IMR-90 (cell line): ENCODE measurements at regions not wholly inside any gene's neighbourhood (a gene's known extent, or its start where the extent isn't known, plus 50 kb on each side); places are given as distances from the start of the nearest gene placed in this dataset.

Experiments used
- ATAC-seq: fragments of 200-7000 bp; cut with Tn5 transposase; 2 replicates; pipeline ENCODE4 v1.9.1; 2020; ENCODE audit warnings: low read depth, mild to moderate bottlenecking, moderate library complexity
- BruUV-seq: library from RNA; stranded (reverse); fragments of 400-500 nt; replicated peaks from 2 replicates; lab custom pipeline; 2021; lab: Mats Ljungman, UMichigan
- CTCF ChIA-PET: fragments of 300-600 bp; formaldehyde crosslinking; extraction: SDS; loops from one replicate; lab custom pipeline; 2021; ENCODE audit warnings: antibody characterized with exemption; lab: Yijun Ruan, JAX
- POLR2A ChIA-PET: fragments of 300-600 bp; sonication (Branson Sonifier 250); formaldehyde crosslinking; loops from one replicate; lab custom pipeline; 2022; ENCODE audit warnings: antibody characterized with exemption; ENCODE audit not compliant: unreplicated experiment; lab: Charles Lee
- DNase-seq: peaks from one replicate; pipeline ENCODE4 v3.0.0; 2013
- H2AFZ ChIP-seq: replicated peaks from 2 replicates; pipeline ENCODE3; 2013; ENCODE audit warnings: low read length, mild to moderate bottlenecking; ENCODE audit not compliant: poor library complexity
- H2AK5ac ChIP-seq: 2 replicates; pipeline ENCODE4 v1.6.1; 2013; ENCODE audit warnings: low read depth, low read length, inconsistent platforms
- H2AK9ac ChIP-seq: replicated peaks from 2 replicates; pipeline ENCODE3; 2013; ENCODE audit warnings: mild to moderate bottlenecking, low read depth, low read length, moderate library complexity; ENCODE audit not compliant: poor library complexity
- H2BK120ac ChIP-seq: 2 replicates; pipeline ENCODE4 v1.6.1; 2013; ENCODE audit warnings: low read depth, low read length, inconsistent platforms
- H2BK15ac ChIP-seq: 3 replicates; pipeline ENCODE4 v1.6.1; 2013; ENCODE audit warnings: low read depth, low read length, inconsistent platforms
- H2BK20ac ChIP-seq: 2 replicates; pipeline ENCODE4 v1.6.1; 2013; ENCODE audit warnings: low read depth, mild to moderate bottlenecking, inconsistent platforms, low read length, moderate library complexity
- H2BK5ac ChIP-seq: 2 replicates; pipeline ENCODE4 v1.6.1; 2013; ENCODE audit warnings: mild to moderate bottlenecking, low read depth, low read length, inconsistent platforms; ENCODE audit not compliant: poor library complexity, severe bottlenecking
- H3K14ac ChIP-seq: replicated peaks from 2 replicates; pipeline ENCODE4 v1.6.1; 2013; ENCODE audit warnings: low read depth, low read length, inconsistent platforms
- H3K18ac ChIP-seq: 2 replicates; pipeline ENCODE4 v1.6.1; 2013; ENCODE audit warnings: low read depth, low read length, control low read depth
- H3K23ac ChIP-seq: 2 replicates; pipeline ENCODE4 v1.6.1; 2013; ENCODE audit warnings: low read depth, low read length, inconsistent platforms
- H3K27ac ChIP-seq: 2 replicates; pipeline ENCODE4 v1.5.1; 2013; ENCODE audit warnings: mild to moderate bottlenecking, control low read depth, low read length; ENCODE audit not compliant: insufficient read depth
- H3K27me3 ChIP-seq: 2 replicates; pipeline ENCODE4 v1.6.1; 2013; ENCODE audit warnings: low read length; ENCODE audit not compliant: control insufficient read depth, insufficient read depth
- H3K36me3 ChIP-seq: 2 replicates; pipeline ENCODE4 v1.6.1; 2013; ENCODE audit warnings: low read length, mixed read lengths; ENCODE audit not compliant: control insufficient read depth, insufficient read depth
- H3K4ac ChIP-seq: 2 replicates; pipeline ENCODE4 v1.6.1; 2013; ENCODE audit warnings: low read depth, low read length, inconsistent platforms
- H3K4me1 ChIP-seq: 2 replicates; pipeline ENCODE4 v1.6.1; 2013; ENCODE audit warnings: low read length, mixed read lengths; ENCODE audit not compliant: control insufficient read depth, insufficient read depth
- H3K4me2 ChIP-seq: 2 replicates; pipeline ENCODE4 v1.6.1; 2013; ENCODE audit warnings: low read depth, mild to moderate bottlenecking, control low read depth, low read length, moderate library complexity
- H3K4me3 ChIP-seq: 2 replicates; pipeline ENCODE4 v1.5.1; 2013; ENCODE audit warnings: low read depth, mild to moderate bottlenecking, control low read depth, low read length, moderate library complexity; ENCODE audit not compliant: insufficient read depth
- H3K56ac ChIP-seq: 2 replicates; pipeline ENCODE4 v1.6.1; 2013; ENCODE audit warnings: low read length, inconsistent platforms; ENCODE audit not compliant: insufficient read depth; ENCODE audit errors: extremely low read depth
- H3K79me1 ChIP-seq, 2 experiments: 2 replicates each; pipeline ENCODE4 v1.6.1; 2013; ENCODE audit warnings: low read length in 2 of 2, inconsistent platforms in 1 of 2, low read depth in 1 of 2
- H3K9ac ChIP-seq: 2 replicates; pipeline ENCODE4 v1.6.1; 2013; ENCODE audit warnings: low read depth, low read length, control low read depth
- H3K9me1 ChIP-seq: 2 replicates; pipeline ENCODE4 v1.6.1; 2013; ENCODE audit warnings: low read length, inconsistent platforms; ENCODE audit not compliant: insufficient read depth
- H3K9me3 ChIP-seq: 2 replicates; pipeline ENCODE4 v1.6.1; 2013; ENCODE audit warnings: low read length; ENCODE audit not compliant: control insufficient read depth, insufficient read depth
- H4K20me1 ChIP-seq: 2 replicates; pipeline ENCODE4 v1.6.1; 2013; ENCODE audit warnings: low read length, inconsistent platforms; ENCODE audit not compliant: insufficient read depth
- H4K5ac ChIP-seq: 2 replicates; pipeline ENCODE4 v1.6.1; 2013; ENCODE audit warnings: mild to moderate bottlenecking, low read depth, low read length, control low read depth
- H4K8ac ChIP-seq, 2 experiments: 2 replicates each; pipeline ENCODE4 v1.6.1; 2013; ENCODE audit warnings: low read depth in 2 of 2, low read length in 2 of 2, control low read depth in 1 of 2, inconsistent platforms in 1 of 2
- H4K91ac ChIP-seq: 2 replicates; pipeline ENCODE4 v1.6.1; 2013; ENCODE audit warnings: low read depth, low read length, inconsistent platforms; ENCODE audit not compliant: insufficient read depth
- CHD1 ChIP-seq: IDR thresholded peaks from 2 replicates; pipeline ENCODE4 v1.6.1; 2012; ENCODE audit warnings: low read depth, low read length, improper control_type of control experiment
- MAFK ChIP-seq: IDR thresholded peaks from 2 replicates; pipeline ENCODE4 v1.6.1; 2012; ENCODE audit warnings: low read depth, low read length, improper control_type of control experiment
- RCOR1 ChIP-seq: IDR thresholded peaks from 2 replicates; pipeline ENCODE4 v1.6.1; 2012; ENCODE audit warnings: mild to moderate bottlenecking, low read length, improper control_type of control experiment; ENCODE audit not compliant: insufficient replicate concordance
- WGBS, 2 experiments: methylation state at CpG; one replicate each; pipeline versions ENCODE4 v1.1.5 to v1.1.7; 2013; ENCODE audit warnings: missing lambda C conversion rate in 2 of 2; ENCODE audit not compliant: insufficient read length in 1 of 2; ENCODE audit errors: extremely low coverage in 2 of 2; 5-methylcytosine and 5-hydroxymethylcytosine counted together
- dilution Hi-C: fragments of 300-500 bp; cut with HindIII; formaldehyde crosslinking; loops from one replicate; pipeline ENCODE4 v1.14.3; 2018; ENCODE audit warnings: low sequenced_read_pairs; ENCODE audit not compliant: unreplicated experiment
- in situ Hi-C: fragments of 300-500 bp; cut with MboI; formaldehyde crosslinking; loops from 3 replicates; pipeline ENCODE4 v1.14.3; 2019; ENCODE audit warnings: low sequenced_read_pairs, inconsistent platforms, mixed read lengths
- intact Hi-C: fragments of 100-400 bp; cut with micrococcal nuclease; formaldehyde crosslinking; loops from 2 replicates; pipeline ENCODE4 v1.10.0; 2022

- Histone ChIP-seq H3K27ac (no peak overlapping the region), H2BK15ac (no peak overlapping the region), H3K4ac (no peak overlapping the region), H3K27me3 (no peaks in the 10 kb centered on the region), H3K4me1 (no peaks in the 10 kb centered on the region), H3K4me3 (no peak overlapping the region), H3K14ac (no peak overlapping the region), H3K9me1 (no peaks in the 10 kb centered on the region), H3K4me2 (no peak overlapping the region), H2AK5ac (no peak overlapping the region), H4K91ac (no peak overlapping the region), H4K20me1 (no peaks in the 10 kb centered on the region), H3K9ac (no peak overlapping the region), H2AFZ (no peak overlapping the region), H4K5ac (no peak overlapping the region), H3K9me3 (peaks cover 27% of the 10 kb centered on the region), H2AK9ac (no peak overlapping the region), H2BK5ac (no peak overlapping the region), H3K23ac (no peak overlapping the region), H3K56ac (no peak overlapping the region), H2BK20ac (no peak overlapping the region), H4K8ac (no peak overlapping the region), H3K36me3 (no peaks in the 10 kb centered on the region), H2BK120ac (no peak overlapping the region), H3K18ac (no peak overlapping the region), H3K79me1 (no peaks in the 10 kb centered on the region)
- ChIA-PET POLR2A (no interaction called here), CTCF (no interaction called here)
- BruUV-seq: no TSS peak
- ATAC-seq: no peak
- dilution Hi-C loops (no loop called here), intact Hi-C loops (no loop called here), in situ Hi-C loops (no loop called here)
- TF ChIP-seq CHD1: no peak
- no peak for TF ChIP-seq RCOR1
- 0 out of 2 replicates have a peak, but pooled peaks have one; percentile 12 for TF ChIP-seq MAFK
- DNase-seq: no peak
- WGBS, 2 experiments: no CpG with 5 or more reads among the region's 4 CpGs
Measured at GRCh38 chr22:34330432-34330831, 410.2 kb upstream of the LARGE1 start.
